IMR-90 (cell line): ENCODE measurements at regions not wholly inside any gene's neighbourhood (a gene's known extent, or its start where the extent isn't known, plus 50 kb on each side); places are given as distances from the start of the nearest gene placed in this dataset.

Experiments used
- ATAC-seq: fragments of 200-7000 bp; cut with Tn5 transposase; 2 replicates; pipeline ENCODE4 v1.9.1; 2020; ENCODE audit warnings: low read depth, mild to moderate bottlenecking, moderate library complexity
- BruUV-seq: library from RNA; stranded (reverse); fragments of 400-500 nt; replicated peaks from 2 replicates; lab custom pipeline; 2021; lab: Mats Ljungman, UMichigan
- CTCF ChIA-PET: fragments of 300-600 bp; formaldehyde crosslinking; extraction: SDS; loops from one replicate; lab custom pipeline; 2021; ENCODE audit warnings: antibody characterized with exemption; lab: Yijun Ruan, JAX
- POLR2A ChIA-PET: fragments of 300-600 bp; sonication (Branson Sonifier 250); formaldehyde crosslinking; loops from one replicate; lab custom pipeline; 2022; ENCODE audit warnings: antibody characterized with exemption; ENCODE audit not compliant: unreplicated experiment; lab: Charles Lee
- DNase-seq: peaks from one replicate; pipeline ENCODE4 v3.0.0; 2013
- H2AFZ ChIP-seq: replicated peaks from 2 replicates; pipeline ENCODE3; 2013; ENCODE audit warnings: low read length, mild to moderate bottlenecking; ENCODE audit not compliant: poor library complexity
- H2AK5ac ChIP-seq: 2 replicates; pipeline ENCODE4 v1.6.1; 2013; ENCODE audit warnings: low read depth, low read length, inconsistent platforms
- H2AK9ac ChIP-seq: replicated peaks from 2 replicates; pipeline ENCODE3; 2013; ENCODE audit warnings: mild to moderate bottlenecking, low read depth, low read length, moderate library complexity; ENCODE audit not compliant: poor library complexity
- H2BK120ac ChIP-seq: 2 replicates; pipeline ENCODE4 v1.6.1; 2013; ENCODE audit warnings: low read depth, low read length, inconsistent platforms
- H2BK15ac ChIP-seq: 3 replicates; pipeline ENCODE4 v1.6.1; 2013; ENCODE audit warnings: low read depth, low read length, inconsistent platforms
- H2BK20ac ChIP-seq: 2 replicates; pipeline ENCODE4 v1.6.1; 2013; ENCODE audit warnings: low read depth, mild to moderate bottlenecking, inconsistent platforms, low read length, moderate library complexity
- H2BK5ac ChIP-seq: 2 replicates; pipeline ENCODE4 v1.6.1; 2013; ENCODE audit warnings: mild to moderate bottlenecking, low read depth, low read length, inconsistent platforms; ENCODE audit not compliant: poor library complexity, severe bottlenecking
- H3K14ac ChIP-seq: replicated peaks from 2 replicates; pipeline ENCODE4 v1.6.1; 2013; ENCODE audit warnings: low read depth, low read length, inconsistent platforms
- H3K18ac ChIP-seq: 2 replicates; pipeline ENCODE4 v1.6.1; 2013; ENCODE audit warnings: low read depth, low read length, control low read depth
- H3K23ac ChIP-seq: 2 replicates; pipeline ENCODE4 v1.6.1; 2013; ENCODE audit warnings: low read depth, low read length, inconsistent platforms
- H3K27ac ChIP-seq: 2 replicates; pipeline ENCODE4 v1.5.1; 2013; ENCODE audit warnings: mild to moderate bottlenecking, control low read depth, low read length; ENCODE audit not compliant: insufficient read depth
- H3K27me3 ChIP-seq: 2 replicates; pipeline ENCODE4 v1.6.1; 2013; ENCODE audit warnings: low read length; ENCODE audit not compliant: control insufficient read depth, insufficient read depth
- H3K36me3 ChIP-seq: 2 replicates; pipeline ENCODE4 v1.6.1; 2013; ENCODE audit warnings: low read length, mixed read lengths; ENCODE audit not compliant: control insufficient read depth, insufficient read depth
- H3K4ac ChIP-seq: 2 replicates; pipeline ENCODE4 v1.6.1; 2013; ENCODE audit warnings: low read depth, low read length, inconsistent platforms
- H3K4me1 ChIP-seq: 2 replicates; pipeline ENCODE4 v1.6.1; 2013; ENCODE audit warnings: low read length, mixed read lengths; ENCODE audit not compliant: control insufficient read depth, insufficient read depth
- H3K4me2 ChIP-seq: 2 replicates; pipeline ENCODE4 v1.6.1; 2013; ENCODE audit warnings: low read depth, mild to moderate bottlenecking, control low read depth, low read length, moderate library complexity
- H3K4me3 ChIP-seq: 2 replicates; pipeline ENCODE4 v1.5.1; 2013; ENCODE audit warnings: low read depth, mild to moderate bottlenecking, control low read depth, low read length, moderate library complexity; ENCODE audit not compliant: insufficient read depth
- H3K56ac ChIP-seq: 2 replicates; pipeline ENCODE4 v1.6.1; 2013; ENCODE audit warnings: low read length, inconsistent platforms; ENCODE audit not compliant: insufficient read depth; ENCODE audit errors: extremely low read depth
- H3K79me1 ChIP-seq, 2 experiments: 2 replicates each; pipeline ENCODE4 v1.6.1; 2013; ENCODE audit warnings: low read length in 2 of 2, inconsistent platforms in 1 of 2, low read depth in 1 of 2
- H3K9ac ChIP-seq: 2 replicates; pipeline ENCODE4 v1.6.1; 2013; ENCODE audit warnings: low read depth, low read length, control low read depth
- H3K9me1 ChIP-seq: 2 replicates; pipeline ENCODE4 v1.6.1; 2013; ENCODE audit warnings: low read length, inconsistent platforms; ENCODE audit not compliant: insufficient read depth
- H3K9me3 ChIP-seq: 2 replicates; pipeline ENCODE4 v1.6.1; 2013; ENCODE audit warnings: low read length; ENCODE audit not compliant: control insufficient read depth, insufficient read depth
- H4K20me1 ChIP-seq: 2 replicates; pipeline ENCODE4 v1.6.1; 2013; ENCODE audit warnings: low read length, inconsistent platforms; ENCODE audit not compliant: insufficient read depth
- H4K5ac ChIP-seq: 2 replicates; pipeline ENCODE4 v1.6.1; 2013; ENCODE audit warnings: mild to moderate bottlenecking, low read depth, low read length, control low read depth
- H4K8ac ChIP-seq, 2 experiments: 2 replicates each; pipeline ENCODE4 v1.6.1; 2013; ENCODE audit warnings: low read depth in 2 of 2, low read length in 2 of 2, control low read depth in 1 of 2, inconsistent platforms in 1 of 2
- H4K91ac ChIP-seq: 2 replicates; pipeline ENCODE4 v1.6.1; 2013; ENCODE audit warnings: low read depth, low read length, inconsistent platforms; ENCODE audit not compliant: insufficient read depth
- WGBS, 2 experiments: methylation state at CpG; one replicate each; pipeline versions ENCODE4 v1.1.5 to v1.1.7; 2013; ENCODE audit warnings: missing lambda C conversion rate in 2 of 2; ENCODE audit not compliant: insufficient read length in 1 of 2; ENCODE audit errors: extremely low coverage in 2 of 2; 5-methylcytosine and 5-hydroxymethylcytosine counted together
- dilution Hi-C: fragments of 300-500 bp; cut with HindIII; formaldehyde crosslinking; loops from one replicate; pipeline ENCODE4 v1.14.3; 2018; ENCODE audit warnings: low sequenced_read_pairs; ENCODE audit not compliant: unreplicated experiment
- in situ Hi-C: fragments of 300-500 bp; cut with MboI; formaldehyde crosslinking; loops from 3 replicates; pipeline ENCODE4 v1.14.3; 2019; ENCODE audit warnings: low sequenced_read_pairs, inconsistent platforms, mixed read lengths
- intact Hi-C: fragments of 100-400 bp; cut with micrococcal nuclease; formaldehyde crosslinking; loops from 2 replicates; pipeline ENCODE4 v1.10.0; 2022
- TF ChIP-seq, protein P1 (sequence below): fragments of 150-350 bp; IDR thresholded peaks from 2 replicates; pipeline ENCODE4 v1.6.1; 2016; ENCODE audit warnings: low read depth, mild to moderate bottlenecking, low read length, moderate library complexity, borderline replicate concordance

DNA sequence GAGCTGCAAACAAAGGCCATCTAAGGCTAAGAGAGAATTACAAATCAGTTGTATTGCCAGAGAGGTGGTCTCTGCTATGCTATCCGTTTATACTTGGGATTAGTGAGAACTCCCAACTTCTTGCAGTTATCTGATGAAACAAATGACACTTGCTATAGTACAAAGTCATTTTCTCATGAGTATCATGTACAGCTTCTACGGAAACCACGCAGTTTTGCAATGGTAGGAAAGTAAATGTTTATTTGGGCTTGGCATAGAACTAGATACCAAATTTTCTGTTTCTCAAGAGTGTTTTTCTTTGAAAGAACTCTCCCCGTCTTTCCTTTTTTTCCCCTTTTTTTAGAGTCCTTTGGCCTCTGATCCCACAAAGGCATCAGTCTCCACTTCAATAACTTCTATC, 128.2 kb upstream of the ENPEP start:
- no peaks in the 10 kb centered on the region for H3K27me3 ChIP-seq
- no peaks in the 10 kb centered on the region for H3K4me1 ChIP-seq
- ChIA-PET POLR2A (no interaction called here), CTCF (interaction anchor here (0.7 kb wide), 1 partner anchor 10 kb away, joined by 3 read pairs; no protein-coding TSS in a partner anchor)
- TF ChIP-seq, protein P1, sequence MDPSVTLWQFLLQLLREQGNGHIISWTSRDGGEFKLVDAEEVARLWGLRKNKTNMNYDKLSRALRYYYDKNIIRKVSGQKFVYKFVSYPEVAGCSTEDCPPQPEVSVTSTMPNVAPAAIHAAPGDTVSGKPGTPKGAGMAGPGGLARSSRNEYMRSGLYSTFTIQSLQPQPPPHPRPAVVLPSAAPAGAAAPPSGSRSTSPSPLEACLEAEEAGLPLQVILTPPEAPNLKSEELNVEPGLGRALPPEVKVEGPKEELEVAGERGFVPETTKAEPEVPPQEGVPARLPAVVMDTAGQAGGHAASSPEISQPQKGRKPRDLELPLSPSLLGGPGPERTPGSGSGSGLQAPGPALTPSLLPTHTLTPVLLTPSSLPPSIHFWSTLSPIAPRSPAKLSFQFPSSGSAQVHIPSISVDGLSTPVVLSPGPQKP = no peak
- H2BK120ac ChIP-seq = no peak overlapping the region
- no peak overlapping the region for H3K56ac ChIP-seq
- H3K4me3 ChIP-seq = no peak overlapping the region
- BruUV-seq = no TSS peak
- H2AK5ac ChIP-seq = no peak overlapping the region
- dilution Hi-C loops = no loop called here
- WGBS, 2 experiments = no CpG with 5 or more reads among the region's 4 CpGs
- H4K5ac ChIP-seq = no peak overlapping the region
- no peaks in the 10 kb centered on the region for H3K36me3 ChIP-seq
- H3K9ac ChIP-seq = no peak overlapping the region
- no peak overlapping the region for H3K14ac ChIP-seq
- ATAC-seq (no peak), DNase-seq (no peak)
- H3K9me1 ChIP-seq = no peaks in the 10 kb centered on the region
- no peak overlapping the region for H3K23ac ChIP-seq
- H3K4ac ChIP-seq = no peak overlapping the region
- no peaks in the 10 kb centered on the region for H3K79me1 ChIP-seq
- no peak overlapping the region for H2BK20ac ChIP-seq
- intact Hi-C loops = no loop called here
- H2BK15ac ChIP-seq = no peak overlapping the region
- no peak overlapping the region for H2BK5ac ChIP-seq
- no peaks in the 10 kb centered on the region for H4K20me1 ChIP-seq
- no peak overlapping the region for H2AK9ac ChIP-seq
- H3K9me3 ChIP-seq = no peaks in the 10 kb centered on the region
- H4K91ac ChIP-seq = no peak overlapping the region
- no peak overlapping the region for H3K27ac ChIP-seq
- no peak overlapping the region for H4K8ac ChIP-seq
- in situ Hi-C loops = no loop called here
- no peak overlapping the region for H3K4me2 ChIP-seq
- no peak overlapping the region for H2AFZ ChIP-seq
- no peak overlapping the region for H3K18ac ChIP-seq
